GM21367 (cell line): ENCODE measurements at regions not wholly inside any gene's neighbourhood (a gene's known extent, or its start where the extent isn't known, plus 50 kb on each side); places are given as distances from the start of the nearest gene placed in this dataset.

ENCODE experiments used
- ATAC-seq: cut with Tn5 transposase; IDR thresholded peaks from one replicate; pipeline ENCODE4 v1.9.1; 2021; ENCODE audit not compliant: unreplicated experiment

GRCh38 chr2:12432985-12433625 lies 283.6 kb upstream of the TRIB2 start:
- ATAC-seq, result no peak

- no peak for ATAC-seq
Observed at GRCh38 chr2:12433626-12433990, 283.1 kb upstream of the TRIB2 start.

DNA sequence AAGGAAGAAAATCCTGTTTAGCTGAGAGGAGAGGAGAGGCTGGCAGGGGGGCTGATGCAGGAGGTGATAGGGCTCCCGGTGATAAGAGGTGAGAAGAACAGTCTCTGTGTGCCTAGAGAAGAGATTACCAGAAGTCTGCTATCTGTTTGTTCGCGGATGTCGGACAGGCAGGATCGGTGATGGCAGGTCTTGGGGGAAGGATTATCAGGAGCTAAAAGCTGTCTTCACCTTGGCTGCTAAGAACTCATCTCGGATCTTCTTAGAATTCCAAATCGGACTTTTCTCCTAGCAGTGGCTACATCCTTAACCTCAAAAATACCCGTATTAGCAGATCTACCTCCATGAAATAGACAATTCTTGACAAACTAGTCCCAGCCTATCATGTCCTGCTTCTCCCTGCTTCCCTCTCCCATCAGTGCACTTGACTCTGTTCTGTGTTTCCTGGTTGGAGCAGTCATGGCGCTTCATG lies 282.1 kb upstream of the TRIB2 start:
- no peak for ATAC-seq

DNA sequence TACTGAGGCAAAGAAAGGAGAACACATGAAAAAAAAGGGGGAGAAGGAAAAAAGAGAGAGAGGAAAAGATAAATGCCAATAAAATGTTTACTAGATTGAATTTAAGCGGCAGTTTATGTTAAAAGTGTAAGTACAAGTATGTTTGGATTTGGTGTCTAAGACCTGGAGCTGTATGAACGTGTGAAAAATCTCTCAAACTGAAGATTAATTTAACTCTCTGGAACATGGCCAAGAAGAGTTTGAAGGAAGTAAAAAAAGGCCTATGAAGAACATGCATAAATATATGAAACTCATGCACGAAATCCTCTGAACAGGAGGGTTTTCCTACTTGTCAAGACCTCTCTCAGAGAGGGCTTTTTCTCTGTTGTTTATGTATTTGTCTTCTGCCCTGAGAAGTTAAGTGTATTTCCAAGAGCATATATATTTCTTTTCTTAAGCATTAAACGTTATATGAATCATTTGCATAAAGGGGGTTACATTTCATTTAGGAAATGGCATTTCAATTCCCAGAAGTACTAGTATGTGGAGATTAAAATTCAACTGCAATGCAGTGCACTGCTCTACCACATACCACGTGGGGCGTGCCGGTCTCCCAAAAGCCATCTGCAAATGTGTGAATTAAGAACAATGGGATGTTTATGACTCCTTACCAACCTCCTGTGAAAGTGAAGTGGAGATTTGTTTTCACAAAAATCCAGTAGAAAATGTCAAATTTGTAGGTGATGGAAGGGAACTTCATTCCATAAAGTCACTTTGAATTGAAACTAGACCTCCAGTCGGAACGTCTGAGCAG lies 281.1 kb upstream of the TRIB2 start:
- no peak for ATAC-seq

GRCh38 chr2:12436483-12436882 lies 280.3 kb upstream of the TRIB2 start:
- no peak for ATAC-seq

GRCh38 chr2:12436935-12437561 lies 279.7 kb upstream of the TRIB2 start:
- no peak for ATAC-seq

DNA sequence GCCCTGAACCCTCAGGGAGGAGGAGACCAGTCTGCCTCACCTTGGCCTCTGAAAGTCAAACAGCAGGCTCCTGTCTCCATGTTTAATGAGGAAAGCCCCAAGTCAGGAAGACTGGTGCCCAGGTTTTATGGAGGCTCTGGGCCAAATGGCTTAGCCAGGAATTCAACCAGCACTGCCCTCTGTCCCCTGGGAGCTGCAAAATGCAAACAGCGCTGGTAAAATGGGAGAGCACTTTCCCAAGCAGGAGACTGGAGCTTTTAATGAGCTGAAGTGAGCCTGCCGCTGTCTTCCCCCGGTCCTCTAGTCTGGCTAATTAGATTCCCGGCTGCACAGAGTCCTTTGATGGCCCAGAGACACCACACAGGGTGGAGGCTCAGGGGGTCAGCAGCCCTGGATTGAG lies 276.0 kb upstream of the TRIB2 start:
- no peak for ATAC-seq

- no peak for ATAC-seq
Observed at GRCh38 chr2:12441750-12442475, 274.8 kb upstream of the TRIB2 start.

DNA sequence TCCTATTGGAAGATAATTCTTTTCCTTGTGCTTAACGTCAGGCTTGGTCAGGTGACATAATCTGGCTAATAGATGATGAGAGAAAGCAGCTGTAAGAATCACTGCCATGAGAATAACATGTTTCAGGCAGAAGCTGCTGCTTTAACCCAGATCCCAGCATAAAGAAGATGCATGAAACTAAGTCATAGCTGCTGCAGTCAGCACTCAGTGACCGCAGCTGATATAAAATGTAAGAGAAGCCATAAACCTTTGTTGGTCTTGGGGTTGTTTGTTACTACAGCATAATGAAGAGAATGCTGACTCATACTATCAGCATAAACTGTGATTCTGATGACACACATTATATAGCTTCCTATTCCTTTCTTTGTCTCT lies 274.3 kb upstream of the TRIB2 start:
- ATAC-seq, result no peak

DNA sequence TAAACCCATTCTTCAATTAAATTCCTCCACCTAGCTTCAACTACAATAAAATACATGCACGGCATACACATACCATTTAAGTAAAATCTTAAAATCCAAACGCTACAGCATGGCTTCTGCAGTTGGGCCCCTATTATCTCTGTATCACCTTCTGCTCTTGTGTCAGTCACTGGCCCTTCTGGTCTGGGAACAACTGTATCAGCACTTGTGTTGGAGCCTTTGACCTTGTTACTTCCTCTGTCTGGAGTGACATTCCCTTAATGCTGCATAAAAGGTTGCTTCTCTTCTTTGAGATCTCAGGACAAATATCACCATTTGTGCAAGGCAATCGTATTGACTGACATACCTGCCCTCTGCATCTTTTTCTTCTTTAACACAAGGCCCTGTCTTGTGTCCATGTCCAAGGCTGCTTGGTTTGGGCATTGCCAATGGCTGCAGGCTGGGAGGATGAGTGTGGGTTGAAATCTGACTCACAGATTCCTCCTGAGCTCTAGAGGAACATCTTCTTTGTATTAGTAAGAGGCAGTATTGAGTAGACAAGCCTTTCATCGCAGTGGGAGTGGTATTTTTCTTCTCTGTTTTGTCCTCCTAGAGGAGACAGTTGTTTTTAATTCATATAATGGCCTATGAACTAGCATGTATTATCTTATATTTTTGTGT lies 267.8 kb upstream of the TRIB2 start:
- ATAC-seq, result no peak

- no peak for ATAC-seq
Observed at GRCh38 chr2:12451726-12452125, 265.0 kb upstream of the TRIB2 start.

GRCh38 chr2:12452185-12452584 lies 264.6 kb upstream of the TRIB2 start:
- ATAC-seq, result no peak

DNA sequence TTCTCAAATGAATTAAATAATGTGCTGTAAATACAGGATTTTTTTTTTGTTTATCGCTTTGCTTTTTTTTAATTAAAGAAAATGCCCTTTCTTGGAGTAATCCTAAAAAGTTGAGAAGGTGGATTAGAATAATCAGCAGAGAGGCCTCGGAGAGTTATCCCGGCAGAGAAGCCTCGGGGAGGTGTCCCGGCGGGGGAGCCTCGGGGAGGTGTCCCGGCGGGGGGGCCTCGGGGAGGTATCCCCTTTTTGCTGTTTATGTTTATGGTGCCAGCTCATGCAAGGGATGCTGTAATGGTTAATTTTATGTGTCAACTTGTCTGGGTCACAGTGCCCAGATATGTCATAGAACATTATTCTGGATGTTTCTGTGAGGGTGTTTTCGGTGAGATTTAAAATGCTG lies 263.0 kb upstream of the TRIB2 start:
- ATAC-seq, result no peak

- no peak for ATAC-seq
Observed at GRCh38 chr2:12455661-12456060, 261.1 kb upstream of the TRIB2 start.

- ATAC-seq, result peak; percentile 97
Observed at GRCh38 chr2:12456293-12457106, 260.2 kb upstream of the TRIB2 start.

DNA sequence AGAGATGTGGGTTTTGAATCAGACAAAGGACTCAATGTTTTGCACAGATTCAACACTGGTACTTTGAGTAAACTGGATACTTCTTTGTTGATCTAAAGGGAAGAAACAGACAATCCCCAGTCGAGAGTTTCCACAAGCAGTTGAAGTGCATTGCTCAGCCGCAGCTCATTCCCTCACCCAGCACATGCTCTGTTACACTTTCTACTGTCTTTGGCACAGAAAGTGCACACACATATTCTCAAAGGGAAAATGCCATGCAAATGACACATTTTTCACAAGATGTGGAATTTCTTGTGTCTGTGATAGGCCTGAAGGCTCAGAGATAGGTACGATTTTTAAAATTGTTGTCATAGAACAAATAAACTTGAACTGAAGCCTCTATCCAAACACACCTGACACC lies 258.9 kb upstream of the TRIB2 start:
- ATAC-seq, result no peak

DNA sequence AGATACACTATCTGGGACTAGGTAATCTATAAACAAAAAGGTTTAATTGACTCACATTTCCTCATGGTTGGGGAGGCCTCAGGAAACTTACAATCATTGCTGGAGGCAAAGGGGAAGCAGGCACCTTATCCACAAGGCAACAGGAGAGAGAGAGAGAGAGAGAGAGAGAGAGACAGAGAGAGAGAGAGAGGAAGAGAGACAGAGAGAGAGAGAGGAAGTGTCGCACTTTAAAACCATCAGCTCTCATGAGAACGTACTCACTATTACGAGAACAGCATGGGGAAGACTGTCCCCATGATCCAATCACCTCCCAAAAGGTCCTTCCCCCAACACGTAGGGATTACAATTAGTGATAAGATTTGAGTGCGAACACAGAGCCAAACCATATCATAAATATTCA lies 253.5 kb upstream of the TRIB2 start:
- no peak for ATAC-seq

GRCh38 chr2:12465631-12466135 lies 251.1 kb upstream of the TRIB2 start:
- ATAC-seq, result no peak

GRCh38 chr2:12467303-12467702 lies 249.4 kb upstream of the TRIB2 start:
- no peak for ATAC-seq

GRCh38 chr2:12469141-12469561 lies 247.6 kb upstream of the TRIB2 start:
- ATAC-seq, result no peak
